Colonic mucosa (tissue), 4 donors: ENCODE measurements at regions not wholly inside any gene's neighbourhood (a gene's known extent, or its start where the extent isn't known, plus 50 kb on each side); places are given as distances from the start of the nearest gene placed in this dataset.

Source experiments
- DNase-seq: peaks from one replicate; pipeline ENCODE4 v3.0.0-alpha.2; 2020
- H3K27ac ChIP-seq: fragments of 200-600 bp; one replicate; pipeline ENCODE4 v1.8.0; 2021
- H3K27me3 ChIP-seq: fragments of 200-600 bp; one replicate; pipeline ENCODE4 v1.8.0; 2021
- H3K36me3 ChIP-seq: fragments of 200-600 bp; one replicate; pipeline ENCODE4 v1.8.0; 2021
- H3K4me1 ChIP-seq: fragments of 200-600 bp; one replicate; pipeline ENCODE4 v1.8.0; 2021; ENCODE audit warnings: mild to moderate bottlenecking
- H3K4me3 ChIP-seq: fragments of 200-600 bp; one replicate; pipeline ENCODE4 v1.8.0; 2021
- H3K9ac ChIP-seq, 2 donors: one replicate each; pipeline ENCODE4 v1.7.0; 2013; ENCODE audit warnings: control low read depth in 2 of 2, low read depth in 2 of 2, low read length in 2 of 2
- H3K9me3 ChIP-seq: fragments of 200-600 bp; one replicate; pipeline ENCODE4 v1.8.0; 2021
- intact Hi-C: fragments of 100-400 bp; cut with DNase I; formaldehyde crosslinking; loops from one replicate; pipeline ENCODE4 v1.14.1; 2022
- TF ChIP-seq, protein P1 (sequence below): fragments of 200-600 bp; IDR thresholded peaks from one replicate; pipeline ENCODE4 v1.8.0; 2022; ENCODE audit warnings: antibody characterized with exemption, mild to moderate bottlenecking
- donor health status: healthy.
- donor health status: DM: no; HTN: no; CAD: no.
- donor health status: DM: no; HTN: no; CAD: no.

DNA sequence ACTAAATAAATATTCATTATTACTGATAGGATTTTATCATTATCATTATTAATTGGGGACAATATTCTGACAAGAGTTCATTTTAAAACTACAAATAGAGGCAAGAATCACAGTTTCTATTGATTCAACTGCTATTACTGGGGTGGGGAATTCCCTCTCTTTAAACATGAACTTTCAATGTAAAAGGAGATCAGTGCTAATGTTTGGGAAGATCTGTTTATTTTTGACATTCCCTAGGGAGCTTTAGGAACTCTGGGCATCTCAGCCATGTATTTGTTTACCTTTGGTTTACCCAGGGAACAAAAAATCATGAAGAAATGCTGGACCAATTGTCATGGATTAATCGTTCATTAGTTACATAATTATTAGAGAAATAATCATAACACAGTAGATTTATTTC is 443.2 kb upstream of the AKR1E2 start:
- Histone ChIP-seq H3K36me3 (no peaks in the 10 kb centered on the region), H3K4me3 (no peak overlapping the region)

DNA sequence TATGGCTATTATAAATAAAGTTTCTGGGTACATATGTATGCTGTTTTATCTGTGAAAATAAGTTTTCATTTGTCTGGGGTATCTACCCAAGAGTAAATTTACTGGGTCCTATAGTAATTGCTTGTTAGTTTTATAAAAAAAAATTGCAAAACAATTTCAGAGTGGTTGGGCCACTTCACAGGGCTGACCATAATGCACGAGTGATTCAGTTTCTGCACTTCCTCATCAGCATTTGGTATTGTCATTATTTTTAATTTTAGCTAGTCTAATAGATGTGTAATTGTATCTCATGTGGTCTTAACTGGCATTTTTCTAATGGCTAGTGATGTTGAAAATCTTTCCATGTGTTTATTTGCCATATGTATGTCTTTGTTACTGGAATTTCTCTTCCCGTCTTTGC is 452.4 kb upstream of the AKR1E2 start:
- no peak overlapping the region for H3K4me3 ChIP-seq
- H3K4me1 ChIP-seq, result no peaks in the 10 kb centered on the region
- intact Hi-C loops, result no loop called here
- H3K27ac ChIP-seq, result no peak overlapping the region
- no peaks in the 10 kb centered on the region for H3K36me3 ChIP-seq
- H3K27me3 ChIP-seq, result no peaks in the 10 kb centered on the region
- TF ChIP-seq, protein P1, sequence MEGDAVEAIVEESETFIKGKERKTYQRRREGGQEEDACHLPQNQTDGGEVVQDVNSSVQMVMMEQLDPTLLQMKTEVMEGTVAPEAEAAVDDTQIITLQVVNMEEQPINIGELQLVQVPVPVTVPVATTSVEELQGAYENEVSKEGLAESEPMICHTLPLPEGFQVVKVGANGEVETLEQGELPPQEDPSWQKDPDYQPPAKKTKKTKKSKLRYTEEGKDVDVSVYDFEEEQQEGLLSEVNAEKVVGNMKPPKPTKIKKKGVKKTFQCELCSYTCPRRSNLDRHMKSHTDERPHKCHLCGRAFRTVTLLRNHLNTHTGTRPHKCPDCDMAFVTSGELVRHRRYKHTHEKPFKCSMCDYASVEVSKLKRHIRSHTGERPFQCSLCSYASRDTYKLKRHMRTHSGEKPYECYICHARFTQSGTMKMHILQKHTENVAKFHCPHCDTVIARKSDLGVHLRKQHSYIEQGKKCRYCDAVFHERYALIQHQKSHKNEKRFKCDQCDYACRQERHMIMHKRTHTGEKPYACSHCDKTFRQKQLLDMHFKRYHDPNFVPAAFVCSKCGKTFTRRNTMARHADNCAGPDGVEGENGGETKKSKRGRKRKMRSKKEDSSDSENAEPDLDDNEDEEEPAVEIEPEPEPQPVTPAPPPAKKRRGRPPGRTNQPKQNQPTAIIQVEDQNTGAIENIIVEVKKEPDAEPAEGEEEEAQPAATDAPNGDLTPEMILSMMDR, result no peak
- H3K9ac ChIP-seq, result no peak overlapping the region
- no peak for DNase-seq
- no peaks in the 10 kb centered on the region for H3K9me3 ChIP-seq

More for the DNA sequence above, 443.2 kb upstream of the AKR1E2 start:
- H3K27me3 ChIP-seq, result no peaks in the 10 kb centered on the region
- H3K4me1 ChIP-seq, result no peaks in the 10 kb centered on the region
- intact Hi-C loops, result no loop called here
- H3K27ac ChIP-seq, result no peak overlapping the region
- TF ChIP-seq, protein P1, result no peak
- H3K9ac ChIP-seq, result no peak overlapping the region
- no peaks in the 10 kb centered on the region for H3K9me3 ChIP-seq
- no peak for DNase-seq

DNA sequence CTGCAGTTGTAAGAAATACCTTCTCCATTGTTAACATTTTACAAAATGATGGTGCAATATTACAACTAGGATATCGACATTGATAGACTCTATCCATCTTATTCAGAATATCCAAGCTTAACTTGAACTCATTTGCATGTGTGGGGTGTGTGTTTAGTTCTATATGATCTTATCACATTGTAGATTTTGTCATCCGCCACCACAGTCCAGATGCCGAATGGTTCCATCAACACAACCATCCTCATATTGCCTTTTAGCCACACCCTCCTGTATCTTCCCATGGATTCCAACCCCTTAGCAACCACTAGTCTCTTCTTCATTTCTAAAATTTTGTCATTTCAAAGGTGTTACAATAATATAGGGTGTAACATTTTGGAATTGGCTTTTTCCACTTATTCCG is 452.9 kb upstream of the AKR1E2 start:
- no peak overlapping the region for H3K27ac ChIP-seq
- no peak overlapping the region for H3K9ac ChIP-seq
- no peak for DNase-seq
- H3K36me3 ChIP-seq, result no peaks in the 10 kb centered on the region
- TF ChIP-seq, protein P1, result no peak
- no peaks in the 10 kb centered on the region for H3K27me3 ChIP-seq
- H3K9me3 ChIP-seq, result no peaks in the 10 kb centered on the region
- no peak overlapping the region for H3K4me3 ChIP-seq
- no peaks in the 10 kb centered on the region for H3K4me1 ChIP-seq
- intact Hi-C loops, result no loop called here

DNA sequence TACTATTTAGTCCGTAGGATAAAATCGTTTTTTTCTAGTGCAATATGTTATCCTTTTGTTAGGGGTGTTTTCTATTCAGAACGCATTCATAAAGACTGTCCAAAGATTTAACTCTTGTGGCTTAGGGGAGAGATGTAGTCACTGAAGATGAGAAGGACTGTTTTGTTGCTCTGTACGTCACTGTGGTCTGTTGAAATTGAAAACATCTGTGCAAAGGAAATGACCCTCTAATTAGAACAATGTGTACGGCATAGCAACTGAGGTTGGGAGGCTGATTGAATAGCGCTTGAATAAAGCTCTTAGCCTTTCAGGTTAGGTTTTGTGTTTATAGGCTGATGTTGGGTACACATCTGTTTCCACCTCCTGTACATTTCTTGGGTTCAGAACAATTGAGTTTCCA is 453.4 kb upstream of the AKR1E2 start:
- H3K4me1 ChIP-seq, result no peaks in the 10 kb centered on the region
- no peak for DNase-seq
- H3K4me3 ChIP-seq, result no peak overlapping the region
- H3K27ac ChIP-seq, result no peak overlapping the region
- TF ChIP-seq, protein P1, result no peak
- H3K9ac ChIP-seq, result no peak overlapping the region
- intact Hi-C loops, result no loop called here
- no peaks in the 10 kb centered on the region for H3K36me3 ChIP-seq
- H3K27me3 ChIP-seq, result no peaks in the 10 kb centered on the region
- no peaks in the 10 kb centered on the region for H3K9me3 ChIP-seq

DNA sequence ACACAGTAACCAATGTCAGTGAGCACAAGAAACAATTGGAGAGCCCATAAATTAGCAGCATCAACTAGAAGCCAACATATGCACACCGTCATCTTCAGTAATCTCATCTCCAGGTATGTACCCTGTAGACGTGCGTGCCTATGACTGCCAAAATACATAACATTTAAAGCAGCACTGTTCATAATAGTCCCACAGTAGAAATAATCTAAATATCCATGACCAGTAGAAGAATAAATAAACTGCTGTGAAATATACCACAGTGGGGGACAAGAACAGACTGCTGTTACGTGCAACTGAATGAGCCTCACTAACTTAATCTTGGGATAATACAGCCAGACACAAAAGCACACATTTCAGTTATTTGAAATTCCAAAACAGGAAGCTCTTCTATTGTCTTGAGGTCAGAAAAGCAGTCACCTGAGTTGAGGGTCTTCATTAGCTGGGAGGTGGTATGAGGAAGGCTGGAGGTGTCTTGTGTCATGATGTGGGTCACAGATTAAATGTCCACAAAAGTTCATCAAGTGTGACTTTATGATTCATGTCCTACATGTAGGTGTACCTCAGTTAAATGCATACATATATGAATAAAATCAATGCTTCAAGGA is 454.2 kb upstream of the AKR1E2 start:
- Histone ChIP-seq H3K4me3 (no peak overlapping the region), H3K9ac (no peak overlapping the region), H3K27ac (no peak overlapping the region), H3K4me1 (no peaks in the 10 kb centered on the region), H3K36me3 (no peaks in the 10 kb centered on the region), H3K27me3 (no peaks in the 10 kb centered on the region), H3K9me3 (no peaks in the 10 kb centered on the region)
- intact Hi-C loops, result no loop called here
- no peak for DNase-seq
- TF ChIP-seq, protein P1, result no peak
